Stimulated activated CD8-positive, alpha-beta memory T cell treated with anti-CD3 and anti-CD28 coated beads, Interleukin-12 subunit alpha, Interleukin-12 subunit beta, amount 100 ng/mL, for 4 hours (primary cell): ENCODE measurements at regions not wholly inside any gene's neighbourhood (a gene's known extent, or its start where the extent isn't known, plus 50 kb on each side); places are given as distances from the start of the nearest gene placed in this dataset.
"Not testable (repeated sequence)": the region's sequence is repeated elsewhere in the genome, so short reads cannot be mapped to it uniquely, and the experiment has no call there.

Experiments
- DNase-seq: peaks from one replicate; pipeline ENCODE4 v3.0.0-alpha.2; 2020; ENCODE audit warnings: low read depth

GRCh38 chr5:116738615-116739261 is 164.1 kb upstream of the SEMA6A start:
- no peak for DNase-seq

DNA sequence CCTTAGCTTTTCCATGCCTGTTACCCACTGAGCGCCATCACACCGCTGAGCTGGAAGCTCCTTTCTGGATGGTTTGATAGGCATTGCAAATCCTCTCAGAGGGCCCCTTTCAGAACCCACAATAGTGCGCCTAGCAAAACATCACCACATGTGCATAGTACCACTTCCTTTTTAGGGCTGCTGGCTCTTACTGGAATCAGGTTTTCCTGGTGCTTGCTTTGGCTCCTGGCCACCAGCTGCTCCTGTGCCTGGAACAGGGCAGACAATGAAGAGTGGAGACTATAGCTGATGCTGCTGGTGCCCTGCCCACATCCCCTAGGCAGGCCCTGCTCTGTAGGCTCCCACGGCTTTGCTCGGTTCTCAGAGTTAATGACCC is 163.6 kb upstream of the SEMA6A start:
- no peak for DNase-seq

DNA sequence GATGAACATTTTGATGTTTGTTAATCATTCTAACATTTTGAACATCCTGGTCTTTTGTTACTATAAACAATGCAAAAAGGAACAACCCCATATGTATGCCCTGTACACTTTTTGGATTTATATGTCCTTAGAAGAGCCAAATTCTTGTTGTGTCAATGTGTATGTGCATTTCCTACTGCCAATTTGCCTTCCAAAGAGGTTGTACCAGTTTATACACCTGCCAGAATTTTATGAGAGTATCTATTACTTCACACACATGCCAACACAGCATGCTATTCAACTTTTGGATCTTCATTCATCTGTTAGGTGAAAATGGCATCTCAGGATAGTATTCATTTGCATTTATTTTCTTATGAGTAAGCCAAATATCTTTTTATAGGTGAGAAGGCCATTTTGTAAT is 162.0 kb upstream of the SEMA6A start:
- no peak for DNase-seq

DNA sequence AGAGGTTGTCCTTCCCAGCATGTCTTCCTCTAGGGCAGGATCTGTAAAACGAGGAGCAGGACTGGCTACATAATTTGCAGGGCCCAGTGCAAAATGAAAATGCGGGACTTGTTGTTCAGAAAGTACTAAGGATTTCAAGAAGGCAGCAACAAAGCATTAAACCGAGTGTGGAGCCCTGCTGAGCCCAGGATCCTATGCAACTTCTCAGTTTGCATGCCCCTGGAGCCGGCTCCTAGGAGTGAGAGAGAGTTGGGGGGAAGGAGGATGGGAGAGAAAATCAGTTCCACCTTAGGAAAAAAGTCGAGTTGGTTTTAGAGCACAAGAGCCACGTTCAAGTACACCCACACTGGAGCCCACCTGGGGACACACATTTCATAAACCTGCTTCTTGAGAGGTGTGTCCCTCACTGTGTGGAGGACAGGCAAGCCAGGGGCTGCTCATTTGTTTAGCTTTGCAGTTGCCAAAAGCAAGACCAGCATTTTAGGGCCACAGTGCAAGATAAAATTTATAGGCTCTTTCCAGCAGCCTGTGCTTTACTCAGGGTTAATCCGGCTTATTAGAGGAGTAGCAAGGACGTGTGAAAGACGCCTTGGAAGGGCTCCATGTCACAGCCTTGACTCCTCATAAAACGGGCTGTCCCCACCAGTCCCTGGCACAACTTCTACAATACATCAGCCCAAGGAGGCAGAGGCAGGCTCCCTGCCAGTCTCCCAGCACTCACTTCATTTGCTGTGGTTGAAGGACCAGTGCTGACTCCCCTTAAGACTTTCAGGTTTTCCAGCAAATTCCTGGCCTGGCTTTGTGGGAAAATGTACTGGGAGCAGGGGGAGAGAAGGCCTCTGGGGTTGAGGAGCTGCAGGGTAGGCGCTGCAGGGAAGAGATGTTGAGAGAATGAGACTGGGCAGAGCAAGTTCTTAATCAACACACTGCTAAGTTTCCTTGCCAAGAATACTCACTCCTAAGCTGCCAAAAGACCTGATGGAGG is 159.7 kb upstream of the SEMA6A start:
- DNase-seq, result no peak

DNA sequence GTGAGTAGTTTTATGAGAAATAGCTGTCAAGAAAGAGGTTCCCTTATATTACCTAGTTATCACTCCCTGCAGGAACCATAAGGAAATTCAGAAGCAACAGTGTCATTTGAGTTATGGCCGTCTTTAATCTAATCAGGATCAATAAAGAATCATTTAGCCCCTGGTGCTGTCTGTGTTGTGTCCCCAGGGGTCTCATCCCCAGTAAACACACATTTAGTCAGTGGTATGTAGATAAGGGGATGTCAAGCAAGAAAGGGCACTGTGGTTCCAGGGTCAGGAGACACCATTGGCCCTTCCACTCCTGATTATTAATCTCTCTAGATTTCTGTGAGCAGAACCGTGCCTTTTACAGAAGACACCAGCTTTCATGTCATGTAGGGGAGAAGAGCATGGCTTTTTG is 158.0 kb upstream of the SEMA6A start:
- DNase-seq, result no peak

GRCh38 chr5:116731432-116731831 is 156.8 kb upstream of the SEMA6A start:
- DNase-seq, result no peak

GRCh38 chr5:116730706-116731105 is 156.1 kb upstream of the SEMA6A start:
- no peak for DNase-seq

- DNase-seq, result no peak
These were observed 155.6 kb upstream of the SEMA6A start for GRCh38 chr5:116730185-116730584.

DNA sequence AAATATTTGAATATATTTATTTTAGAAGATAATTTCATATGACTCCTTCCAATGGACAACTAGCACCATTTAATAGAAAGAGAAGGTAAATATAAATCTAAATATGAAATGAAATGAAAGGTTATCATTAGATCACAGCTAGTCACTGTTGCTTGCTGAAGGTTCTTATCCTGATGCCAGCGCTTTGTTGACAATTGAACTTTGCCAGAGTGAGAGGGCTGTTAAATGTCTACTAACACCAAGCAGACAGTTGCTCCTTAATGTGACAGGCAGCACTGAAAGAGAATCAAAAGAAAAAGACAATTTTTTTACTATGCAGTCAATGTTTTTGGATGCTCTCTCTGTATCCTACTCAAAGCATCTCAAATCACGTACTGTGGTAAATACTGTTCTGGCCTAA is 152.6 kb upstream of the SEMA6A start:
- no peak for DNase-seq

- not testable (repeated sequence) for DNase-seq
These were observed 151.6 kb upstream of the SEMA6A start for GRCh38 chr5:116726180-116726579.

DNA sequence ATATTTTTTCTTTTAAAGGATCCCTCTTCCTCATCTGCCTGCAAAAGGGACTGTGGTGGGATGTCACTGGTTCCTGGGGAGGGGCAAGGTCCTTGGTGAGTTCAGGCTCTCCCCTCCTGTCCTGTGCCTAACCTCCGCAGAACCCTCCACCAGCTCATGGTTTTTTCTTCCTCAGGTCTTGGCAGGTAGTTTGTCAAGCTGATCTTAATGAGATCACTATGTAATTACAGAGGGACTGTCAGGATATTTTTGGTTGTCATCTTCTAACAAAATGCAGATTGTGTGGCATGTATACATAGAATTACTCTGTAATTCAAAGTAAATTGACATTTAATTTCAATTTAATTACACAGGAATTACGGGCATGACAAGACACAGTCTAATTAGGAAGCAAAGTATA is 150.3 kb upstream of the SEMA6A start:
- DNase-seq, result no peak

DNA sequence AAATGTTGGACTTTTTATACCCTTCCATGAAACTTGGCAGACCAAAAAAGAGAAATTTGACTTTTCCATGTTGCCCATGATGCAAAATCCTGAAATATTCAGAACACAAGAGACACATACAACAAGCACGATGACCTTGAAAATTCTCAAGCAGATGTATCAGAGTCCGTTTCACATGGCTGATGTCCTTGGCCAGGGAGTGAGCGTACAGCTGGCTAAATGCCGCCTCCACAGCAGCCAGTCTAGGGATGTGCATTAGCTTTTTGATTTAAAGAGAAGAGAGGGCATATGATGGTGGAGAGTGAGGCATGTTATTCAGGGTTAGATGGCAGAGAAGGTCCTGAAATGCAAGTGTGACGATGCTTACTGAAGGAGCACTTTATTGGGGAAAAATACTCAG is 148.0 kb upstream of the SEMA6A start:
- no peak for DNase-seq

DNA sequence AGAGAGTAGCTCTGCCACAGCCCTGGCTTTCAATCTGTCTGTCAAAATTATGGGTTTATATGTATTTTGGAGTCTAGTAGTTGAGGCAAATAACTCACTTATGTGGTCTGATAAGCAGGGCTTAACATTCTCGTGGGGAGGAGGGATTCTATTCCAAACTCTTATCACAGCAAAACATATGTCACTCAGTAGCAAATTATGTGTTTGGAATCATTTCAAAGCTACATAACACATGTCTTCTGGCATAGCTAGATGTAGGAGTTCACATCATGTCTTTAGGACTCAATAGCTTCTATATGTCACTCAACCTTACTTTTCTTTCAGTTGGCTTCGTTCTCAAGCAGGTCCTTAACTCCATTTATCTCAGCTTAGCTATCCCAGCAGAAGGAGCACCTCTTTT is 144.5 kb upstream of the SEMA6A start:
- DNase-seq, result no peak

GRCh38 chr5:116718317-116718716 is 143.7 kb upstream of the SEMA6A start:
- no peak for DNase-seq

DNA sequence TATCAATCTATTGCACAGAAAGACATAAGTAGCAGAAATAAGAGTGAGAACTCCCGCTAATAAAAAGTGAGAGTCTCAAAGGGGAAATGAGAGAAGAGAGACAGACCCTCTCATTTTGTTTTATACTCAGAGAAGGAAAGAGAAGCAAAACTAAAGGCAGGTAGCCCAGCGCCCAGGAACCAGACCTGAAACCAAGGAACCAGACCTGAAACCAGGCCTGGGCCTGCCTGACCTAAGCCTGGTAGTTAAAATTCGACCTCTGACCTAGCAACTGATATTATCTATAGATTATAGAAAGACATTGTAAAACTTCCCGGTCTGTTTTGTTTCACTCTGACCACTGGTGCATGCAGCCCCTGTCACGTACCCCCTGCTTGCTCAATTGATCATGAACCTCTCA is 134.5 kb upstream of the SEMA6A start:
- DNase-seq, result no peak

- not testable (repeated sequence) for DNase-seq
These were observed 130.5 kb upstream of the SEMA6A start for GRCh38 chr5:116705121-116705519.

GRCh38 chr5:116703941-116704340 is 129.3 kb upstream of the SEMA6A start:
- DNase-seq, result no peak

- DNase-seq, result no peak
These were observed 128.7 kb upstream of the SEMA6A start for GRCh38 chr5:116703328-116703727.

- DNase-seq, result no peak
These were observed 128.2 kb upstream of the SEMA6A start for GRCh38 chr5:116702776-116703175.

GRCh38 chr5:116699332-116699731 is 124.7 kb upstream of the SEMA6A start:
- DNase-seq, result no peak

DNA sequence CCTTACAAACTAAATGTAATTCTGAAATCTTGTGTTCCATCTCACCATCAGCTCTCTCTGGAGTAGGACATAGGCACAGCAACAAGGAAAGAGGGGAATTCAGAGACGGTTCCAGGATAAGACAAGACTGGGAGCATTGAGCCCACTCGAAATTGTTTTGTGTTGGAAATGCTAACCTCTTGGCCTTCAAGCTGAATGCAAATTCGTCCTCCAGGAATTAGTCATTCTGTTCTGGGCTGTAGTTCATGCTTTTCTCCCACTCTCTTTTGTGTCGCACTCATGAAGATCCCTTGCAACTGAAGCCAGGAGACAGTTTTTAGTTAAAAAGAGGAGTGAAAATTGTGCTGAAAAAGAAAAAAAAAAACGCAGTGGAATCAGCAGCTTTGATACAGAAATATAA is 121.7 kb upstream of the SEMA6A start:
- no peak for DNase-seq

- DNase-seq, result no peak
These were observed 121.1 kb upstream of the SEMA6A start for GRCh38 chr5:116695681-116696080.

- DNase-seq, result no peak
These were observed 111.8 kb upstream of the SEMA6A start for GRCh38 chr5:116686438-116686837.

DNA sequence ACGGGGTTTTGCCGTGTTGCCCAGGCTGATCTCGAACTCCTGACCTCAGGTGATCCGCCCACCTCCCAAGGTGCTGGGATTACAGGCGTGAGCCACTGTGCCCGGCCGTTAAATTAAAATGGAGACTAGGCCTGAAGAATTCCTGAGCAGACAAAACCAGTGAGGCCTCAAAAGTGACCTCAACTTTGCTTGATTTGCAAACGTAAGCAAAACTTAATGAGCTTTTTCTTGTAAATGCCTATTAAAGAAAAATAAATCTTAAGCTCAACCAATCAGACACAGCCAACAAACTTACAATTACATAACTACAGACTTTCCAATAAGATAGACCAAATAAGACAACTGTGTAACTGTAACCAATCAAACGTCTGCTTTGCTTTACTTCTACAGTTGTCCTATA is 111.3 kb upstream of the SEMA6A start:
- DNase-seq, result no peak
